Endodermal cell (in vitro differentiated cells): ENCODE measurements at regions not wholly inside any gene's neighbourhood (a gene's known extent, or its start where the extent isn't known, plus 50 kb on each side); places are given as distances from the start of the nearest gene placed in this dataset.
A peak's percentile ranks its signal among the peaks of the same experiment; 100 is the strongest.

Source experiments
- DNase-seq: peaks from one replicate; pipeline ENCODE4 v3.0.0-alpha.2; 2017
- H3K27ac ChIP-seq: 2 replicates; pipeline ENCODE4 v1.5.1; 2013; ENCODE audit warnings: mild to moderate bottlenecking, low read depth, low read length, moderate library complexity
- H3K27me3 ChIP-seq: 2 replicates; pipeline ENCODE4 v1.6.1; 2013; ENCODE audit warnings: mild to moderate bottlenecking, low read length, moderate library complexity; ENCODE audit not compliant: insufficient read depth, control insufficient read depth, poor library complexity, severe bottlenecking
- H3K36me3 ChIP-seq: 2 replicates; pipeline ENCODE4 v1.7.0; 2013; ENCODE audit warnings: mild to moderate bottlenecking, low read length, moderate library complexity; ENCODE audit not compliant: control insufficient read depth, insufficient read depth
- H3K4me1 ChIP-seq: one replicate; pipeline ENCODE4 v1.7.0; 2013; ENCODE audit warnings: low read length; ENCODE audit not compliant: control insufficient read depth, insufficient read depth
- H3K4me3 ChIP-seq: 2 replicates; pipeline ENCODE4 v1.5.1; 2013; ENCODE audit warnings: mild to moderate bottlenecking, low read length, moderate library complexity
- H3K9ac ChIP-seq: 2 replicates; pipeline ENCODE4 v1.6.1; 2013; ENCODE audit warnings: mild to moderate bottlenecking, low read length, moderate library complexity; ENCODE audit not compliant: poor library complexity, severe bottlenecking; ENCODE audit errors: extremely low read depth
- H3K9me3 ChIP-seq: 2 replicates; pipeline ENCODE4 v1.6.1; 2013; ENCODE audit warnings: mild to moderate bottlenecking, low read length, moderate library complexity; ENCODE audit not compliant: control insufficient read depth
- H3K27ac Mint-ChIP-seq: 2 replicates; pipeline ENCODE4 v1.8.0; 2020; ENCODE audit warnings: mixed read lengths
- H3K27me3 Mint-ChIP-seq: 2 replicates; pipeline ENCODE4 v1.8.0; 2021; ENCODE audit warnings: mild to moderate bottlenecking, mixed read lengths; ENCODE audit not compliant: insufficient read depth
- H3K36me3 Mint-ChIP-seq: 2 replicates; pipeline ENCODE4 v1.8.0; 2020; ENCODE audit warnings: low read depth, mixed read lengths
- H3K4me1 Mint-ChIP-seq: 2 replicates; pipeline ENCODE4 v1.8.0; 2020; ENCODE audit warnings: mixed read lengths
- H3K4me3 Mint-ChIP-seq: 2 replicates; pipeline ENCODE4 v1.8.0; 2020; ENCODE audit warnings: mild to moderate bottlenecking, moderate library complexity, mixed read lengths
- H3K9me3 Mint-ChIP-seq: 2 replicates; pipeline ENCODE4 v1.8.0; 2020; ENCODE audit warnings: mild to moderate bottlenecking, mixed read lengths
- CTCF ChIP-seq: fragments of 200-600 bp; sonication (generic); conservative IDR thresholded peaks from 2 replicates; pipeline ENCODE4 v1.5.0; 2021; ENCODE audit warnings: antibody characterized with exemption, mild to moderate bottlenecking
- WGBS, 2 experiments: methylation state at CpG; one replicate each; pipeline versions ENCODE4 v1.1.5 to v1.1.7; 2013; ENCODE audit warnings: missing lambda C conversion rate in 2 of 2, mixed read lengths in 1 of 2; ENCODE audit not compliant: insufficient coverage in 1 of 2, insufficient read length in 1 of 2; 5-methylcytosine and 5-hydroxymethylcytosine counted together

GRCh38 chr16:49195237-49195548, 86.4 kb downstream of the CBLN1 start:
- Mint-ChIP-seq H3K9me3 (no peaks in the 10 kb centered on the region), H3K36me3 (no peaks in the 10 kb centered on the region), H3K4me1 (peaks cover 6% of the 10 kb centered on the region), H3K27me3 (no peaks in the 10 kb centered on the region), H3K27ac (no peak overlapping the region), H3K4me3 (no peak overlapping the region)
- WGBS, 2 experiments: 89% methylated on average over 5 of the region's 5 CpGs; no CpG with 5 or more reads in 1 of the 2 experiments
- DNase-seq: no peak
- no peak overlapping the region for H3K9ac ChIP-seq
- H3K4me3 ChIP-seq: no peak overlapping the region
- no peak overlapping the region for H3K27ac ChIP-seq
- H3K9me3 ChIP-seq: no peaks in the 10 kb centered on the region
- H3K27me3 ChIP-seq: no peaks in the 10 kb centered on the region
- no peaks in the 10 kb centered on the region for H3K4me1 ChIP-seq
- no peaks in the 10 kb centered on the region for H3K36me3 ChIP-seq
- no peak for TF ChIP-seq CTCF

GRCh38 chr16:49194537-49195236, 87.0 kb downstream of the CBLN1 start:
- DNase-seq: peak; percentile 51
- Mint-ChIP-seq H3K36me3 (no peaks in the 10 kb centered on the region), H3K9me3 (no peaks in the 10 kb centered on the region), H3K27ac (no peak overlapping the region), H3K27me3 (no peaks in the 10 kb centered on the region), H3K4me3 (no peak overlapping the region), H3K4me1 (peaks cover 6% of the 10 kb centered on the region)
- 77 to 89% methylated on average over 9 to 16 of the region's 16 CpGs for WGBS, 2 experiments
- no peaks in the 10 kb centered on the region for H3K36me3 ChIP-seq
- H3K9ac ChIP-seq: no peak overlapping the region
- H3K27me3 ChIP-seq: no peaks in the 10 kb centered on the region
- H3K27ac ChIP-seq: no peak overlapping the region
- no peaks in the 10 kb centered on the region for H3K9me3 ChIP-seq
- no peaks in the 10 kb centered on the region for H3K4me1 ChIP-seq
- H3K4me3 ChIP-seq: no peak overlapping the region
- TF ChIP-seq CTCF: no peak

- peaks cover 6% of the 10 kb centered on the region for H3K4me1 Mint-ChIP-seq
- H3K9ac ChIP-seq: no peak overlapping the region
- H3K36me3 ChIP-seq: no peaks in the 10 kb centered on the region
- H3K27me3 Mint-ChIP-seq: no peaks in the 10 kb centered on the region
- no peak overlapping the region for H3K27ac Mint-ChIP-seq
- H3K9me3 Mint-ChIP-seq: no peaks in the 10 kb centered on the region
- H3K27me3 ChIP-seq: no peaks in the 10 kb centered on the region
- no peak overlapping the region for H3K27ac ChIP-seq
- H3K36me3 Mint-ChIP-seq: no peaks in the 10 kb centered on the region
- no peaks in the 10 kb centered on the region for H3K9me3 ChIP-seq
- no peak for DNase-seq
- no peak overlapping the region for H3K4me3 Mint-ChIP-seq
- no peaks in the 10 kb centered on the region for H3K4me1 ChIP-seq
- no peak for TF ChIP-seq CTCF
- WGBS, 2 experiments: 80 to 89% methylated on average over 2 of the region's 2 CpGs
- no peak overlapping the region for H3K4me3 ChIP-seq
Measured at GRCh38 chr16:49193596-49193995, 88.0 kb downstream of the CBLN1 start.
